ENCODE measurements at regions not wholly inside any gene's neighbourhood (a gene's known extent, or its start where the extent isn't known, plus 50 kb on each side); places are given as distances from the start of the nearest gene placed in this dataset.

DNA sequence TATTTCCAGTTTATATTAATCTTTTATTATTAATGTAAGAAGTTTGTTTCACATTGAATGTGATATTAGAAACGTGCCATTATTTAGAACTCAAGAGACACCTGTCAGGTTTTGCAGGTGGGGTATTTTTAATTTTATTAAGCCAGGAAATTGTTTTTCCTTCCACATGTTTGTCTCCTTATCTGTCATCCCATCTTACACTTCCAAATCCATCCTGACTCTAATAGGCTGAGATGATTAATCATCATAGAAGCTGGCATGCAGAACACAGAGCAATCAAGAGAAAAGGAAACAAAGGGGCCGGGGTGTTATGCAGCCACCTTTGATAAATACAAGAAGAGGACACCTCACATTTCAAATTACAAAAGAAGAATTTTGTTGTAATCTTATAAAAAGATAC is 506.5 kb downstream of the ISL1 start:
- DNase-seq (no peak), FAIRE-seq (no peak)
- Histone ChIP-seq H3K4me3 (ENCODE audit: low read depth in 1 of 3, low read length in 3 of 3) (no peak overlapping the region), H3K4me1 (ENCODE audit: control insufficient read depth in 3 of 3, insufficient read depth in 2 of 3, low read depth in 1 of 3, low read length in 2 of 3) (no peaks in the 10 kb centered on the region), H3K27me3 (ENCODE audit: control insufficient read depth in 3 of 3, insufficient read depth in 3 of 3, low read length in 3 of 3) (no peaks in the 10 kb centered on the region), H3K9me3 (ENCODE audit: control insufficient read depth in 2 of 2, insufficient read depth in 1 of 2, low read depth in 1 of 2, low read length in 1 of 2) (no peaks in the 10 kb centered on the region), H3K36me3 (ENCODE audit: control insufficient read depth in 3 of 3, insufficient read depth in 2 of 3, low read depth in 1 of 3, low read length in 3 of 3) (no peaks in the 10 kb centered on the region), H3K27ac (ENCODE audit: low read depth in 1 of 3, low read length in 2 of 3) (no peak overlapping the region)
- WGBS, 3 donors, result 53 to 65% (median 58%) methylated on average over 2 of the region's 2 CpGs

DNA sequence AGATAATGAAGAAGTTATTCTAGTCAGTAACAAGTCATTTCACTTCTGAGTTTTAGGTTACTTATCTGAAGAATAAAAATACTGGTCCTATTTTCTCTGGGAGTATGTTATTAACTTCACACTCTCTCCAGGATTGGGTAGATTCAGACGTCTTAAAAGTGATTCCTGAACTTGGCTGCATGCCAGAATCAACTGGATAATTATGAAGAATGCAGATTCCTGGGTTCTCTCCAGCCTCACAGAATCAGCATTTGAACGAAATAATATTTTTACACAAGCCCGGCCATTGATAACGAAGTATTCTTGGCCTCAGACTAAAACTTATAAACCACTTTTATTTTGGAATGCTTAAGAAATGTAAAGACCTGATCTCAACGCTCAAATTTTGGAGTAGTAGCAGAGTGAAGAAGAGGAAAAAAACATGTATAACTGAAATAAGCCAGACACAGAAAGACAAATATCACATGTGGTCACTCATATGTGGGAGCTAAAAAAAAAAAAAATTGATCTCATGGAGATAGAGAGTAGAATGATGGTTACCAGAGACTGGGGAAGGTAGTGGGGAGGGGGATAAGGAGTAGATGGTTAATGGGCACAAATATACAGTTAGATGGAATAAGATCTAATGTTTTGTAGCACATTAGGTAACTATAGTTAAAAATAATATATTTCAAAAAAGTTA is 507.3 kb downstream of the ISL1 start:
- FAIRE-seq, result no peak
- no peak for DNase-seq
- Histone ChIP-seq H3K4me1 (ENCODE audit: control insufficient read depth in 3 of 3, insufficient read depth in 2 of 3, low read depth in 1 of 3, low read length in 2 of 3) (no peaks in the 10 kb centered on the region), H3K4me3 (ENCODE audit: low read depth in 1 of 3, low read length in 3 of 3) (no peak overlapping the region), H3K36me3 (ENCODE audit: control insufficient read depth in 3 of 3, insufficient read depth in 2 of 3, low read depth in 1 of 3, low read length in 3 of 3) (no peaks in the 10 kb centered on the region), H3K27me3 (ENCODE audit: control insufficient read depth in 3 of 3, insufficient read depth in 3 of 3, low read length in 3 of 3) (no peaks in the 10 kb centered on the region), H3K27ac (ENCODE audit: low read depth in 1 of 3, low read length in 2 of 3) (no peak overlapping the region), H3K9me3 (ENCODE audit: control insufficient read depth in 2 of 2, insufficient read depth in 1 of 2, low read depth in 1 of 2, low read length in 1 of 2) (no peaks in the 10 kb centered on the region)
- 55 to 77% (median 66%) methylated on average over 5 of the region's 5 CpGs for WGBS, 3 donors

DNA sequence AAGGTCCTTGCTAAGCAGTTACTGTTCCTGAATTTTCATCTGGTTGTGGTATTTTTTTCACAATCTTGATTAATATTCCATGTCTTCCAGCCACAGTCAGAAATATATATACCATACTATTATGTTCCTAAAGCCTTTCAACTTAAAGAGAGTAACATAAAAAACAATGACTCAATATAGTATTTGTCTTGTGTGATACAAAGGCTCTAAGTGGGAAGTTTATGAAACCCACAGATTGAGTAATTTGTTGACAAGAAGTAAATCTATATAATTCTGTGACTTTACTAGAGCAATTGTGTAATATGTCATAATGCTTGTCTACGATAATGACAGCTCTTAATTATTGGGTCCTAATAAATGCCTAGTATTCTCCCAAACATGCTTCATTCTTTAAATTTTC is 509.4 kb downstream of the ISL1 start:
- DNase-seq (no peak), FAIRE-seq (no peak)
- Histone ChIP-seq H3K36me3 (ENCODE audit: control insufficient read depth in 3 of 3, insufficient read depth in 2 of 3, low read depth in 1 of 3, low read length in 3 of 3) (no peaks in the 10 kb centered on the region), H3K27me3 (ENCODE audit: control insufficient read depth in 3 of 3, insufficient read depth in 3 of 3, low read length in 3 of 3) (no peaks in the 10 kb centered on the region), H3K27ac (ENCODE audit: low read depth in 1 of 3, low read length in 2 of 3) (no peak overlapping the region), H3K4me1 (ENCODE audit: control insufficient read depth in 3 of 3, insufficient read depth in 2 of 3, low read depth in 1 of 3, low read length in 2 of 3) (no peaks in the 10 kb centered on the region), H3K4me3 (ENCODE audit: low read depth in 1 of 3, low read length in 3 of 3) (no peak overlapping the region), H3K9me3 (ENCODE audit: control insufficient read depth in 2 of 2, insufficient read depth in 1 of 2, low read depth in 1 of 2, low read length in 1 of 2) (no peaks in the 10 kb centered on the region)
- 56 to 76% (median 61%) methylated on average over 1 of the region's 1 CpG for WGBS, 3 donors

DNA sequence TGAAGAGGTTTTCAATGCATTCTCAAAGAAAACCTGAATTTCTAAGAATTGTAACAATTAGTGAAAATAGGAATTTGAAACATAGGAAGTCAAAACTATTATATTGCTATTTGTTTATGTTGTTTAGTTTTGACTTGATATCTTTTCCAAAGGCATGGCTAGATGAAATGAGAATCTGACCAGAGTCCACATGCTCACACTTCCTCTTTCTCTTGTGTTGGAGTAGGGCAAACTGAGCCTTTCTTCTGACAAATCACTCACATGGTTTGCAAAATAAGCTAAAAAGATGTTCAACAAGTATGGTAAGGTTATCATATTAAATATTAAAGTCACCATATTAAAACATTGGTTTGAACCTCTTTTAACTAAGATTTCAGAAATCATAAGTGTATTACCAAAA is 512.6 kb downstream of the ISL1 start:
- Histone ChIP-seq H3K4me1 (ENCODE audit: control insufficient read depth in 3 of 3, insufficient read depth in 2 of 3, low read depth in 1 of 3, low read length in 2 of 3) (no peaks in the 10 kb centered on the region), H3K36me3 (ENCODE audit: control insufficient read depth in 3 of 3, insufficient read depth in 2 of 3, low read depth in 1 of 3, low read length in 3 of 3) (no peaks in the 10 kb centered on the region), H3K4me3 (ENCODE audit: low read depth in 1 of 3, low read length in 3 of 3) (no peak overlapping the region), H3K27me3 (ENCODE audit: control insufficient read depth in 3 of 3, insufficient read depth in 3 of 3, low read length in 3 of 3) (no peaks in the 10 kb centered on the region), H3K27ac (ENCODE audit: low read depth in 1 of 3, low read length in 2 of 3) (no peak overlapping the region), H3K9me3 (ENCODE audit: control insufficient read depth in 2 of 2, insufficient read depth in 1 of 2, low read depth in 1 of 2, low read length in 1 of 2) (no peaks in the 10 kb centered on the region)
- FAIRE-seq (no peak), DNase-seq (no peak)

DNA sequence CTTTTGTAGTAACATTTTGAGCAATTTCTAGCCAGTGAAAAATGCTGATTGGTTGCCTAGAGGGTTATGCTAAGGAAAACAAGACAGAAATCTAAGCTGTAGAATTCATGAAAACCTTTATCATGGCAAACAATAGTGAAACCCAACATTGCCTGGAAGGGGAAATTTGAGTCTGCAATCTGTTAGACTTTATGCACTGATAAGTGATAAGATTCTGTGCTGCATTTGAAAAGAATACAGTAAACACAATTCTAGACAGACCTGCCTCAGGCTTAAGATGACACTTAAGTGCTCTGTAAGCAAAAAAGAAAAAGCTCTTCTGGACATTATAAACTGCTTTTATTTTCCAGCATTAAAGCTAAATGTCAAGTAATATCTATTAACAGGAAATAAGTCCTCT is 519.3 kb downstream of the ISL1 start:
- FAIRE-seq, result no peak
- Histone ChIP-seq H3K9me3 (ENCODE audit: control insufficient read depth in 2 of 2, insufficient read depth in 1 of 2, low read depth in 1 of 2, low read length in 1 of 2) (no peaks in the 10 kb centered on the region), H3K27ac (ENCODE audit: low read depth in 1 of 3, low read length in 2 of 3) (no peak overlapping the region), H3K36me3 (ENCODE audit: control insufficient read depth in 3 of 3, insufficient read depth in 2 of 3, low read depth in 1 of 3, low read length in 3 of 3) (no peaks in the 10 kb centered on the region), H3K27me3 (ENCODE audit: control insufficient read depth in 3 of 3, insufficient read depth in 3 of 3, low read length in 3 of 3) (no peaks in the 10 kb centered on the region), H3K4me1 (ENCODE audit: control insufficient read depth in 3 of 3, insufficient read depth in 2 of 3, low read depth in 1 of 3, low read length in 2 of 3) (no peaks in the 10 kb centered on the region), H3K4me3 (ENCODE audit: low read depth in 1 of 3, low read length in 3 of 3) (no peak overlapping the region)
- no peak for DNase-seq

DNA sequence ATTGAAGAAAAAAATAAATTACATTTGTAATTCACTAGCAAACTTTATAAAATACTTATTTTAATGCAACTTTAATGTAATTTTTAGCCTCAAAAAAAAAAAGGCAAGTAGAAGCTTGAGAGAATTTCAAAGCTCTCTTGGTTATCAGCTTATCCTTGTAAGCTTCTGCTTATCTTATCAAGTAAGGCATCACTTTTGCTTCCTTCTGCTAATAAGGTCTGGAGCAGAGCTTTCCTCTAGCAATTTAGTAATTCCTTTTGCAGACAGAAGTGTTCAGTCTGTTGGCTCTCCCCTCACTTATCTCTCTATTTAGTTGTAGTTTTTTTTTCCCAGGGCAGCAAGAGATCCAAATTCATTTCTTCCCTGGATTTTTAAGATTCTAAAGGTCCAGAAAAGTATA is 525.0 kb downstream of the ISL1 start:
- H3K4me3 ChIP-seq (ENCODE audit: low read depth in 1 of 3, low read length in 3 of 3), result no peak overlapping the region
- no peaks in the 10 kb centered on the region for H3K4me1 ChIP-seq (ENCODE audit: control insufficient read depth in 3 of 3, insufficient read depth in 2 of 3, low read depth in 1 of 3, low read length in 2 of 3)
- no peaks in the 10 kb centered on the region for H3K36me3 ChIP-seq (ENCODE audit: control insufficient read depth in 3 of 3, insufficient read depth in 2 of 3, low read depth in 1 of 3, low read length in 3 of 3)
- DNase-seq (no peak), FAIRE-seq (no peak)
- H3K27me3 ChIP-seq (ENCODE audit: control insufficient read depth in 3 of 3, insufficient read depth in 3 of 3, low read length in 3 of 3), result no peaks in the 10 kb centered on the region
- no peak overlapping the region for H3K27ac ChIP-seq (ENCODE audit: low read depth in 1 of 3, low read length in 2 of 3)
- no peaks in the 10 kb centered on the region for H3K9me3 ChIP-seq (ENCODE audit: control insufficient read depth in 2 of 2, insufficient read depth in 1 of 2, low read depth in 1 of 2, low read length in 1 of 2)

DNA sequence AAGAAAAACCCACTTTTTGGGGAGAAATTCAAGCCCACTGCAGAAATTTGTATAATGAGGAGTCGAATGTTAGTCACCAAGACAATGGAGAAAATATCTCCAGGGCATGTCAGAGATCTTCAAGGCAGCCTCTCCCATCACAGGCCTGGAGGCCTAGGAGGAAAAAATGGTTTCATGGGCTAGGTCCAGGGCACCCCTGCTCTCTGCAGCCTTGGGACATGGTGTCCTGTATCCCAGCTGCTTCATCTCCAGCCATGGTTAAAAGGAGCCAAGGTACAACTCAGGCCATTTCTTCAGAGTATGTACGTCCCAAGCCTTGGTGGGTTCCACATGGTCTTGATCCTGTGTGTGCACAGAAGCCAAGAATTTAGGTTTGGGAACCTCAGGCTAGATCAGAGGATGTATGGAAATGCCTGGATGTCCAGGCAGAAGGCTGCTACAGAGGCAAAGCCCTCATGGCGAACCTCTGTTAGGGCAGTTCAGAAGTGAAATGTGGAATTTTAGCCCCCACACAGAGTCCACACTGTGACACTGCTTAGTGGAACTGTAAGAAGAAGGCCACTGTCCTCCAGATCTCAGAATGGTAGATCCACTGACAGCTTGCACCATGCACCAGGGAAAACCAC is 561.4 kb downstream of the ISL1 start:
- 70 to 82% (median 74%) methylated on average over 3 of the region's 3 CpGs for WGBS, 3 donors

DNA sequence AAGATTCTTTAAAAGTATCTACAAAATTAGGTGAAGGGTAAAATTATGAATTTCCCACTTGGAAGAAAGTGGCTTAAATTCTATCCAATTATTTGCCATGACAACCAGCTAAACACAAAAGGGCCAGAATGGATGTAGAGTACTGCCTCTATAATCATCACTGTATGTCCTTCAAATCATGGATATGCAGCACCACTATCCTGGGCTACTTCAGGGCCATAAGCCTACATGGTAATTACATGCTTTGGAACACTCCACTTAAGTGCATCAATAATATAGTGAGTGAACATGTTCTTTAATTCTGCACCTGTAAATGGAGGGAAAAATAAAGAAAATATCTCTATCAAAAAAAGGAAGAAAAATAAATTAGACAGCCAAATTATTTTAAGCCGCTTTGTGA is 575.2 kb downstream of the ISL1 start:
- WGBS, 3 donors, result 92 to 100% (median 92%) methylated on average over 1 of the region's 1 CpG
- Histone ChIP-seq H3K4me1 (ENCODE audit: control insufficient read depth in 3 of 3, insufficient read depth in 2 of 3, low read depth in 1 of 3, low read length in 2 of 3) (no peaks in the 10 kb centered on the region), H3K27ac (ENCODE audit: low read depth in 1 of 3, low read length in 2 of 3) (no peak overlapping the region), H3K27me3 (ENCODE audit: control insufficient read depth in 3 of 3, insufficient read depth in 3 of 3, low read length in 3 of 3) (no peaks in the 10 kb centered on the region), H3K9me3 (ENCODE audit: control insufficient read depth in 2 of 2, insufficient read depth in 1 of 2, low read depth in 1 of 2, low read length in 1 of 2) (no peaks in the 10 kb centered on the region), H3K4me3 (ENCODE audit: low read depth in 1 of 3, low read length in 3 of 3) (no peak overlapping the region), H3K36me3 (ENCODE audit: control insufficient read depth in 3 of 3, insufficient read depth in 2 of 3, low read depth in 1 of 3, low read length in 3 of 3) (no peaks in the 10 kb centered on the region)
- no peak for FAIRE-seq
- no peak for DNase-seq

More for the DNA sequence above, 561.4 kb downstream of the ISL1 start:
- no peaks in the 10 kb centered on the region for H3K27me3 ChIP-seq (ENCODE audit: control insufficient read depth in 3 of 3, insufficient read depth in 3 of 3, low read length in 3 of 3)
- no peaks in the 10 kb centered on the region for H3K4me1 ChIP-seq (ENCODE audit: control insufficient read depth in 3 of 3, insufficient read depth in 2 of 3, low read depth in 1 of 3, low read length in 2 of 3)
- FAIRE-seq, result no peak
- no peak overlapping the region for H3K4me3 ChIP-seq (ENCODE audit: low read depth in 1 of 3, low read length in 3 of 3)
- H3K27ac ChIP-seq (ENCODE audit: low read depth in 1 of 3, low read length in 2 of 3), result no peak overlapping the region
- peaks cover 0 to 17% of the 10 kb centered on the region in 2 donors for H3K9me3 ChIP-seq (ENCODE audit: control insufficient read depth in 2 of 2, insufficient read depth in 1 of 2, low read depth in 1 of 2, low read length in 1 of 2)
- H3K36me3 ChIP-seq (ENCODE audit: control insufficient read depth in 3 of 3, insufficient read depth in 2 of 3, low read depth in 1 of 3, low read length in 3 of 3), result no peaks in the 10 kb centered on the region
- DNase-seq, result no peak

DNA sequence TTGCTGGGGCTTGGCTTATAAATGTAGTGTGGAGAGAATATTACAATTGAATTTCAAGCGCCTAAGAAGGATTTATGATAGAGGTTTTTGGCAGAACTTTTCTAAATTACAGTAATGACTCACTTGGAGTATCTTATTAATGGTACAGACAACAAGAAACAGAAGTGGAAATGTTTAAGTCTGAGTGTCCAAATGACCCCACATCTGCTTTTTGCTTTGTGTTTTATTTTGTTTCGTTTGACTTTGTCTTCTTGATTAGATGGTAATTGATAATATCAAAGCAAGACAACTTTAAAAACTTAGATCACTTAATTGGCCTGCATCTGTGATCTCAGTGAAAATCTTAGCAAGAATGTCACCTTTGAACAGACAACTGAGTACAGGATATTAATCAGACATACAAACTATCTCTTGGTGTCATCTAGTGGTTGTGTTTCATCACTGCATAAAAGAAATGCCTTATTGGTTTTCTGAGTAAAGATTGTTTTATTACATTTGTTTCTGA is 577.4 kb downstream of the ISL1 start:
- FAIRE-seq, result no peak
- whole genome bisulfite sequencing, 3 donors, result 30 to 45% (median 44%) methylated on average over 2 of the region's 2 CpGs
- Histone ChIP-seq H3K36me3 (ENCODE audit: control insufficient read depth in 3 of 3, insufficient read depth in 2 of 3, low read depth in 1 of 3, low read length in 3 of 3) (no peaks in the 10 kb centered on the region), H3K4me1 (ENCODE audit: control insufficient read depth in 3 of 3, insufficient read depth in 2 of 3, low read depth in 1 of 3, low read length in 2 of 3) (no peaks in the 10 kb centered on the region), H3K27me3 (ENCODE audit: control insufficient read depth in 3 of 3, insufficient read depth in 3 of 3, low read length in 3 of 3) (no peaks in the 10 kb centered on the region), H3K4me3 (ENCODE audit: low read depth in 1 of 3, low read length in 3 of 3) (no peak overlapping the region), H3K27ac (ENCODE audit: low read depth in 1 of 3, low read length in 2 of 3) (no peak overlapping the region), H3K9me3 (ENCODE audit: control insufficient read depth in 2 of 2, insufficient read depth in 1 of 2, low read depth in 1 of 2, low read length in 1 of 2) (no peaks in the 10 kb centered on the region)
- no peak for DNase-seq

All from small intestine (tissue), 7 donors.